ENCODE measurements at regions not wholly inside any gene's neighbourhood (a gene's known extent, or its start where the extent isn't known, plus 50 kb on each side); places are given as distances from the start of the nearest gene placed in this dataset.

GRCh38 chr17:70878879-70879278 lies 709.5 kb downstream of the KCNJ2 start:
- no TSS peak for BruUV-seq (replicated peaks)
- no peak for FAIRE-seq
- H4K20me1 ChIP-seq (replicated peaks; ENCODE audit: control insufficient read depth, extremely low read depth, insufficient read depth, low read length): no peaks in the 10 kb centered on the region
- no peaks in the 10 kb centered on the region for H3K4me1 ChIP-seq (ENCODE audit: control insufficient read depth, extremely low read depth, insufficient read depth, low read length)
- no peaks in the 10 kb centered on the region for H3K9me3 ChIP-seq (replicated peaks; ENCODE audit: control insufficient read depth, insufficient read depth, low read length)
- H3K9me1 ChIP-seq (replicated peaks; ENCODE audit: control insufficient read depth, extremely low read depth, insufficient read depth, low read length): no peaks in the 10 kb centered on the region
- no peaks in the 10 kb centered on the region for H3K79me2 ChIP-seq (ENCODE audit: control insufficient read depth, insufficient read depth, low read length)
- no peak overlapping the region for H3K4me3 ChIP-seq (replicated peaks in 1 of 3; ENCODE audit: insufficient read depth in 1 of 3, low read depth in 1 of 3, low read length in 3 of 3)
- no peak overlapping the region for H3K9ac ChIP-seq (replicated peaks; ENCODE audit: extremely low read depth, insufficient read depth, low read length)
- POLR2A ChIA-PET: no interaction called here
- intact Hi-C loops (cut with micrococcal nuclease) (no loop called here), dilution Hi-C loops (cut with MboI; ENCODE audit: extremely low pct_ligation_motif_present, low sequenced_read_pairs) (no loop called here)
- no peaks in the 10 kb centered on the region for H3K27me3 ChIP-seq (ENCODE audit: control insufficient read depth in 2 of 2, insufficient read depth in 2 of 2, low read length in 2 of 2)
- no peak overlapping the region for H3K4me2 ChIP-seq (ENCODE audit: insufficient read depth, low read length)
- no peak overlapping the region for H3K27ac ChIP-seq (ENCODE audit: insufficient read depth, low read depth, low read length)
- no peak for DNase-seq (ENCODE audit: low read depth, low spot score)
- no peak overlapping the region for H2AFZ ChIP-seq (ENCODE audit: low read depth, low read length)
- H3K36me3 ChIP-seq (ENCODE audit: control insufficient read depth in 2 of 2, extremely low read depth in 1 of 2, insufficient read depth in 2 of 2, low read length in 2 of 2): no peaks in the 10 kb centered on the region
- TF ChIP-seq EZH2 (IDR thresholded peaks at IDR 0.05; ENCODE audit: borderline replicate concordance, low read depth, low read length, severe bottlenecking): no peak
- TF ChIP-seq POLR2AphosphoS5 (IDR thresholded peaks at IDR 0.05; ENCODE audit: insufficient read depth, low read depth, low read length): no peak
- no peak for TF ChIP-seq MAX (IDR thresholded peaks at IDR 0.05; ENCODE audit: insufficient read depth, insufficient read length)
- no peak for TF ChIP-seq MYC (IDR thresholded peaks at IDR 0.05; ENCODE audit: low read depth, low read length)
- no peak for TF ChIP-seq GATA2 (IDR thresholded peaks at IDR 0.05; ENCODE audit: insufficient read depth, insufficient read length, low read depth, low read length)
- no peak for TF ChIP-seq JUN (IDR thresholded peaks at IDR 0.05; ENCODE audit: borderline replicate concordance, insufficient read depth, insufficient read length, low read depth)
- TF ChIP-seq FOS (IDR thresholded peaks at IDR 0.05; ENCODE audit: borderline replicate concordance, insufficient read depth, low read length): no peak
- TF ChIP-seq CTCF (IDR thresholded peaks at IDR 0.05; ENCODE audit: extremely low read depth in 1 of 2, insufficient read depth in 1 of 2, low read depth in 1 of 2, low read length in 2 of 2): no peak
- TF ChIP-seq POLR2A (IDR thresholded peaks at IDR 0.05; ENCODE audit: low read depth, low read length): no peak
- CTCF ChIA-PET: no interaction called here

Data from endothelial cell of umbilical vein (primary cell).